Lung (tissue), 11 donors: ENCODE measurements at regions not wholly inside any gene's neighbourhood (a gene's known extent, or its start where the extent isn't known, plus 50 kb on each side); places are given as distances from the start of the nearest gene placed in this dataset.
"Not testable (repeated sequence)": the region's sequence is repeated elsewhere in the genome, so short reads cannot be mapped to it uniquely, and the experiment has no call there.

ENCODE experiments used
- ATAC-seq: fragments of 200-7000 bp; cut with Tn5 transposase; one replicate; pipeline ENCODE4 v1.9.1; 2020; ENCODE audit warnings: moderate number of reproducible peaks; ENCODE audit not compliant: insufficient read depth, low FRiP score
- DNase-seq, 3 donors: peaks; one replicate each; pipeline ENCODE4 v3.0.0-alpha.2; 2013 to 2017
- H3K27ac ChIP-seq, 2 donors: one replicate each; pipeline ENCODE4 v1.5.1; 2013; ENCODE audit warnings: mild to moderate bottlenecking in 2 of 2, moderate library complexity in 2 of 2, control low read depth in 1 of 2, inconsistent platforms in 1 of 2, low read depth in 1 of 2, low read length in 1 of 2
- H3K27me3 ChIP-seq, 3 donors: one replicate each; pipeline ENCODE4 v1.5.1; 2013; ENCODE audit warnings: low read length in 2 of 3; ENCODE audit not compliant: control insufficient read depth in 3 of 3, insufficient read depth in 3 of 3
- H3K36me3 ChIP-seq, 4 donors: one replicate each; pipeline ENCODE4 v1.5.1; 2013; ENCODE audit warnings: low read length in 4 of 4, mild to moderate bottlenecking in 1 of 4, moderate library complexity in 1 of 4; ENCODE audit not compliant: control insufficient read depth in 4 of 4, insufficient read depth in 4 of 4
- H3K4me1 ChIP-seq, 5 donors: one replicate each; pipeline ENCODE4 v1.5.1; 2013; ENCODE audit warnings: low read length in 5 of 5, mild to moderate bottlenecking in 2 of 5, moderate library complexity in 1 of 5; ENCODE audit not compliant: control insufficient read depth in 5 of 5, insufficient read depth in 5 of 5
- H3K4me3 ChIP-seq: one replicate; pipeline ENCODE4 v1.5.1; 2013; ENCODE audit warnings: mild to moderate bottlenecking, control low read depth, moderate library complexity
- H3K9ac ChIP-seq, 2 donors: one replicate each; pipeline ENCODE4 v1.5.1; 2013; ENCODE audit warnings: low read length in 2 of 2, control low read depth in 1 of 2; ENCODE audit not compliant: insufficient read depth in 1 of 2
- H3K9me3 ChIP-seq, 4 donors: one replicate each; pipeline ENCODE4 v1.5.1; 2013; ENCODE audit warnings: low read length in 3 of 4, mild to moderate bottlenecking in 1 of 4, moderate library complexity in 1 of 4; ENCODE audit not compliant: control insufficient read depth in 4 of 4, insufficient read depth in 3 of 4
- CTCF ChIP-seq: IDR thresholded peaks from 2 replicates; pipeline ENCODE4 v1.5.1; 2012; ENCODE audit warnings: mild to moderate bottlenecking; ENCODE audit errors: control extremely low read depth, extremely low read depth
- WGBS, 2 donors: extraction: QIAGEN DNeasy Blood & Tissue Kit; methylation state at CpG; one replicate each; pipeline ENCODE4 v1.1.7; 2013; 5-methylcytosine and 5-hydroxymethylcytosine counted together
- donor health status: control.
- donor health status: control.
- donor health status: Bipolar disorder and iron deficiency.
- donor health status: healthy.
- donor health status: DM: yes; HTN: yes; CAD: no.

GRCh38 chr12:59370933-59371332 is 224.9 kb upstream of the SLC16A7 start:
- Histone ChIP-seq H3K9ac (no peak overlapping the region), H3K27me3 (no peaks in the 10 kb centered on the region), H3K4me1 (no peaks in the 10 kb centered on the region), H3K27ac (no peak overlapping the region), H3K9me3 (no peaks in the 10 kb centered on the region), H3K36me3 (no peaks in the 10 kb centered on the region), H3K4me3 (no peak overlapping the region)
- DNase-seq = no peak
- 87 to 92% methylated on average over 3 of the region's 3 CpGs for WGBS, 2 donors
- no peak for ATAC-seq
- no peak for TF ChIP-seq CTCF

- Histone ChIP-seq H3K27me3 (no peaks in the 10 kb centered on the region), H3K36me3 (no peaks in the 10 kb centered on the region), H3K4me1 (no peaks in the 10 kb centered on the region), H3K9ac (no peak overlapping the region), H3K27ac (no peak overlapping the region), H3K9me3 (no peaks in the 10 kb centered on the region), H3K4me3 (no peak overlapping the region)
- WGBS, 2 donors = 86 to 89% methylated on average over 2 of the region's 2 CpGs
- ATAC-seq (no peak), DNase-seq (no peak)
- TF ChIP-seq CTCF = no peak
These were observed 230.7 kb upstream of the SLC16A7 start for GRCh38 chr12:59365133-59365532.

- Histone ChIP-seq H3K27ac (no peak overlapping the region), H3K9me3 (no peaks in the 10 kb centered on the region)
- no peak for ATAC-seq
These were observed 238.0 kb upstream of the SLC16A7 start for GRCh38 chr12:59357811-59358210.

GRCh38 chr12:59346248-59346647 is 249.6 kb upstream of the SLC16A7 start:
- H3K27me3 ChIP-seq, H3K9me3 ChIP-seq, DNase-seq, H3K4me3 ChIP-seq, H3K36me3 ChIP-seq, H3K9ac ChIP-seq, H3K27ac ChIP-seq, H3K4me1 ChIP-seq, ATAC-seq: not testable (repeated sequence)
- WGBS, 2 donors = 58 to 65% methylated on average over 5 of the region's 5 CpGs

More at GRCh38 chr12:59357811-59358210, 238.0 kb upstream of the SLC16A7 start:
- Histone ChIP-seq H3K36me3 (no peaks in the 10 kb centered on the region), H3K9ac (no peak overlapping the region), H3K27me3 (no peaks in the 10 kb centered on the region), H3K4me3 (no peak overlapping the region), H3K4me1 (no peaks in the 10 kb centered on the region)
- DNase-seq = no peak
- WGBS, 2 donors = 22 to 46% methylated on average over 1 of the region's 1 CpG
- TF ChIP-seq CTCF = no peak
